Liver (tissue), 8 donors: ENCODE measurements at regions not wholly inside any gene's neighbourhood (a gene's known extent, or its start where the extent isn't known, plus 50 kb on each side); places are given as distances from the start of the nearest gene placed in this dataset.

ENCODE experiments used
- DNase-seq: peaks from one replicate; pipeline ENCODE4 v3.0.0-alpha.2; 2017; ENCODE audit warnings: low spot score
- H3K27ac ChIP-seq, 2 donors: one replicate each; pipeline ENCODE4 v1.7.0; 2013; ENCODE audit warnings: inconsistent platforms in 2 of 2, low read length in 2 of 2, control low read depth in 1 of 2, low read depth in 1 of 2, mild to moderate bottlenecking in 1 of 2
- H3K27me3 ChIP-seq, 4 donors: one replicate each; pipeline versions ENCODE4 v1.6.1 to v1.7.0; 2013; ENCODE audit warnings: low read length in 3 of 4, inconsistent platforms in 1 of 4, mild to moderate bottlenecking in 1 of 4, moderate library complexity in 1 of 4; ENCODE audit not compliant: control insufficient read depth in 4 of 4, insufficient read depth in 4 of 4
- H3K36me3 ChIP-seq, 4 donors: one replicate each; pipeline versions ENCODE4 v1.6.1 to v1.7.0; 2013; ENCODE audit warnings: low read length in 3 of 4, mild to moderate bottlenecking in 3 of 4, low read depth in 1 of 4, moderate library complexity in 1 of 4; ENCODE audit not compliant: control insufficient read depth in 4 of 4, insufficient read depth in 3 of 4
- H3K4me1 ChIP-seq, 4 donors: one replicate each; pipeline versions ENCODE4 v1.6.1 to v1.7.0; 2013; ENCODE audit warnings: low read length in 3 of 4, mild to moderate bottlenecking in 3 of 4, moderate library complexity in 1 of 4; ENCODE audit not compliant: control insufficient read depth in 4 of 4, insufficient read depth in 4 of 4
- H3K4me3 ChIP-seq, 3 donors: one replicate each; pipeline versions ENCODE4 v1.6.1 to v1.7.0; 2013; ENCODE audit warnings: low read length in 3 of 3, control low read depth in 1 of 3, low read depth in 1 of 3, mild to moderate bottlenecking in 1 of 3
- H3K9ac ChIP-seq, 2 donors: one replicate each; pipeline ENCODE4 v1.7.0; 2013; ENCODE audit warnings: low read length in 2 of 2, mild to moderate bottlenecking in 2 of 2, moderate library complexity in 2 of 2, control low read depth in 1 of 2, low read depth in 1 of 2
- H3K9me3 ChIP-seq, 4 donors: one replicate each; pipeline versions ENCODE4 v1.6.1 to v1.7.0; 2013; ENCODE audit warnings: low read length in 3 of 4; ENCODE audit not compliant: control insufficient read depth in 4 of 4
- ATF3 ChIP-seq: IDR thresholded peaks from 2 replicates; pipeline ENCODE4 v1.6.1; 2016; ENCODE audit warnings: antibody characterized with exemption
- CTCF ChIP-seq: fragments of 150-350 bp; IDR thresholded peaks from 2 replicates; pipeline ENCODE4 v1.5.1; 2017; ENCODE audit warnings: improper control_type of control experiment, low read depth, low read length; ENCODE audit not compliant: missing input control
- EGR1 ChIP-seq, 2 donors: IDR thresholded peaks; 2 replicates each; pipeline ENCODE4 v1.6.1; 2016 to 2018; ENCODE audit warnings: antibody characterized with exemption in 2 of 2, low read depth in 2 of 2
- FOXA1 ChIP-seq: IDR thresholded peaks from 2 replicates; pipeline ENCODE4 v1.6.1; 2016; ENCODE audit warnings: antibody characterized with exemption
- FOXA2 ChIP-seq: IDR thresholded peaks from 2 replicates; pipeline ENCODE4 v1.6.1; 2016; ENCODE audit warnings: antibody characterized with exemption
- GABPA ChIP-seq, 2 donors: IDR thresholded peaks in 1 of 2; conservative IDR thresholded peaks in 1 of 2; 2 replicates each; pipeline ENCODE4 v1.6.1; 2016; ENCODE audit warnings: antibody characterized with exemption in 2 of 2, mild to moderate bottlenecking in 1 of 2, moderate library complexity in 1 of 2
- HNF4A ChIP-seq, 2 donors: conservative IDR thresholded peaks; 2 replicates each; pipeline ENCODE4 v1.6.1; 2016; ENCODE audit warnings: antibody characterized with exemption in 2 of 2, mild to moderate bottlenecking in 2 of 2
- HNF4G ChIP-seq: IDR thresholded peaks from 2 replicates; pipeline ENCODE4 v1.6.1; 2016; ENCODE audit warnings: antibody characterized with exemption
- JUND ChIP-seq, 2 donors: IDR thresholded peaks; 2 replicates each; pipeline ENCODE4 v1.6.1; 2016; ENCODE audit warnings: antibody characterized with exemption in 2 of 2
- MAX ChIP-seq: IDR thresholded peaks from 2 replicates; pipeline ENCODE4 v1.6.1; 2016; ENCODE audit warnings: antibody characterized with exemption
- NR2F2 ChIP-seq: IDR thresholded peaks from 2 replicates; pipeline ENCODE4 v1.6.1; 2016; ENCODE audit warnings: antibody characterized with exemption
- RAD21 ChIP-seq, 2 donors: IDR thresholded peaks; 2 replicates each; pipeline ENCODE4 v1.6.1; 2016; ENCODE audit warnings: antibody characterized with exemption in 2 of 2, mild to moderate bottlenecking in 2 of 2
- REST ChIP-seq: IDR thresholded peaks from 2 replicates; pipeline ENCODE4 v1.6.1; 2016; ENCODE audit warnings: antibody characterized with exemption, mild to moderate bottlenecking
- RXRA ChIP-seq, 2 donors: IDR thresholded peaks; 2 replicates each; pipeline ENCODE4 v1.6.1; 2017 to 2018; ENCODE audit warnings: antibody characterized with exemption in 2 of 2, mild to moderate bottlenecking in 1 of 2
- SP1 ChIP-seq: IDR thresholded peaks from 2 replicates; pipeline ENCODE4 v1.6.1; 2018; ENCODE audit warnings: antibody characterized with exemption, mild to moderate bottlenecking
- TAF1 ChIP-seq: conservative IDR thresholded peaks from 2 replicates; pipeline ENCODE4 v1.6.1; 2016; ENCODE audit warnings: antibody characterized with exemption, mild to moderate bottlenecking
- YY1 ChIP-seq: IDR thresholded peaks from 2 replicates; pipeline ENCODE4 v1.6.1; 2016; ENCODE audit warnings: antibody characterized with exemption, mild to moderate bottlenecking
- ZBTB33 ChIP-seq: IDR thresholded peaks from 2 replicates; pipeline ENCODE4 v1.6.1; 2016; ENCODE audit warnings: antibody characterized with exemption
- WGBS: extraction: QIAGEN DNeasy Blood & Tissue Kit; methylation state at CpG from one replicate; pipeline ENCODE4 v1.1.7; 2013; 5-methylcytosine and 5-hydroxymethylcytosine counted together
- donor health status: healthy.
- donor health status: healthy.
- donor health status: healthy.
- donor health status: healthy.
- donor health status: healthy.

- no peak for DNase-seq
- no peak overlapping the region for H3K9ac ChIP-seq
- TF ChIP-seq TAF1 (no peak), RXRA (IDR thresholded peaks at IDR 0.05) (no peak), ZBTB33 (no peak), RAD21 (IDR thresholded peaks at IDR 0.05) (no peak), FOXA2 (no peak), NR2F2 (no peak), HNF4G (no peak), JUND (IDR thresholded peaks at IDR 0.05) (no peak), MAX (no peak), HNF4A (conservative IDR thresholded peaks at IDR 0.05) (no peak)
Observed at GRCh38 chr9:86519066-86519615, 164.9 kb upstream of the TUT7 start.

GRCh38 chr9:86517475-86517874 is 163.3 kb upstream of the TUT7 start:
- WGBS, result 68% methylated on average over 1 of the region's 1 CpG
- H3K9ac ChIP-seq, result no peak overlapping the region
- TF ChIP-seq JUND (IDR thresholded peaks at IDR 0.05) (no peak), RAD21 (IDR thresholded peaks at IDR 0.05) (no peak), GABPA (IDR thresholded peaks at IDR 0.05 in 1 of 2, conservative IDR thresholded peaks at IDR 0.05 in 1 of 2) (no peak)
- no peaks in the 10 kb centered on the region for H3K36me3 ChIP-seq
- H3K9me3 ChIP-seq, result no peaks in the 10 kb centered on the region
- H3K27me3 ChIP-seq, result no peaks in the 10 kb centered on the region
- H3K4me1 ChIP-seq, result no peaks in the 10 kb centered on the region
- no peak for DNase-seq
- no peak overlapping the region for H3K27ac ChIP-seq
- no peak overlapping the region for H3K4me3 ChIP-seq

More at GRCh38 chr9:86519066-86519615, 164.9 kb upstream of the TUT7 start:
- Histone ChIP-seq H3K4me3 (no peak overlapping the region), H3K4me1 (peaks cover 0 to 1% (median 0%) of the 10 kb centered on the region in 4 donors), H3K36me3 (no peaks in the 10 kb centered on the region), H3K27me3 (no peaks in the 10 kb centered on the region), H3K9me3 (no peaks in the 10 kb centered on the region), H3K27ac (no peak overlapping the region)

GRCh38 chr9:86516564-86516963 is 162.4 kb upstream of the TUT7 start:
- H3K27ac ChIP-seq, result no peak overlapping the region
- H3K36me3 ChIP-seq, result no peaks in the 10 kb centered on the region
- DNase-seq, result no peak
- H3K4me3 ChIP-seq, result no peak overlapping the region
- WGBS, result 82% methylated on average over 19 of the region's 19 CpGs
- H3K9me3 ChIP-seq, result no peaks in the 10 kb centered on the region
- H3K27me3 ChIP-seq, result no peaks in the 10 kb centered on the region
- H3K9ac ChIP-seq, result no peak overlapping the region
- H3K4me1 ChIP-seq, result no peaks in the 10 kb centered on the region
- no peak for TF ChIP-seq ATF3
- TF ChIP-seq YY1, result no peak
- TF ChIP-seq RAD21 (IDR thresholded peaks at IDR 0.05), result no peak
- no peak for TF ChIP-seq HNF4A (conservative IDR thresholded peaks at IDR 0.05)
- TF ChIP-seq GABPA (IDR thresholded peaks at IDR 0.05 in 1 of 2, conservative IDR thresholded peaks at IDR 0.05 in 1 of 2), result no peak
- no peak for TF ChIP-seq ZBTB33
- no peak for TF ChIP-seq TAF1
- TF ChIP-seq FOXA2, result no peak
- TF ChIP-seq SP1, result no peak
- no peak for TF ChIP-seq RXRA (IDR thresholded peaks at IDR 0.05)
- no peak for TF ChIP-seq HNF4G
- no peak for TF ChIP-seq FOXA1
- no peak for TF ChIP-seq JUND (IDR thresholded peaks at IDR 0.05)
- no peak for TF ChIP-seq REST
- no peak for TF ChIP-seq NR2F2
- TF ChIP-seq EGR1 (IDR thresholded peaks at IDR 0.05; ENCODE audit: low read depth in 2 of 2), result no peak
- TF ChIP-seq CTCF, result no peak
